ENCODE measurements at regions not wholly inside any gene's neighbourhood (a gene's known extent, or its start where the extent isn't known, plus 50 kb on each side); places are given as distances from the start of the nearest gene placed in this dataset.

- ChIA-PET POLR2A (ENCODE audit: unreplicated experiment) (no interaction called here), CTCF (no interaction called here)
- TF ChIP-seq RFX5 (IDR thresholded peaks at IDR 0.05; ENCODE audit: low read depth, low read length) (no peak), FOS (IDR thresholded peaks at IDR 0.05; ENCODE audit: low read depth, low read length) (no peak), POLR2A (IDR thresholded peaks at IDR 0.05; ENCODE audit: low read depth, low read length) (no peak), CEBPB (IDR thresholded peaks at IDR 0.05; ENCODE audit: low read depth, low read length) (no peak), NFE2L2 (IDR thresholded peaks at IDR 0.05; ENCODE audit: low read depth, low read length) (no peak), RAD21 (IDR thresholded peaks at IDR 0.05; ENCODE audit: low read length) (no peak), BHLHE40 (IDR thresholded peaks at IDR 0.05; ENCODE audit: low read depth, low read length) (no peak), MAZ (IDR thresholded peaks at IDR 0.05; ENCODE audit: borderline replicate concordance, low read depth, low read length) (no peak), MAFK (IDR thresholded peaks at IDR 0.05; ENCODE audit: low read depth, low read length) (no peak), RCOR1 (IDR thresholded peaks at IDR 0.05; ENCODE audit: insufficient replicate concordance, low read length) (no peak), MXI1 (IDR thresholded peaks at IDR 0.05; ENCODE audit: borderline replicate concordance, low read depth, low read length) (no peak), SMC3 (IDR thresholded peaks at IDR 0.05; ENCODE audit: low read depth, low read length) (no peak)
- TF ChIP-seq, protein P1, sequence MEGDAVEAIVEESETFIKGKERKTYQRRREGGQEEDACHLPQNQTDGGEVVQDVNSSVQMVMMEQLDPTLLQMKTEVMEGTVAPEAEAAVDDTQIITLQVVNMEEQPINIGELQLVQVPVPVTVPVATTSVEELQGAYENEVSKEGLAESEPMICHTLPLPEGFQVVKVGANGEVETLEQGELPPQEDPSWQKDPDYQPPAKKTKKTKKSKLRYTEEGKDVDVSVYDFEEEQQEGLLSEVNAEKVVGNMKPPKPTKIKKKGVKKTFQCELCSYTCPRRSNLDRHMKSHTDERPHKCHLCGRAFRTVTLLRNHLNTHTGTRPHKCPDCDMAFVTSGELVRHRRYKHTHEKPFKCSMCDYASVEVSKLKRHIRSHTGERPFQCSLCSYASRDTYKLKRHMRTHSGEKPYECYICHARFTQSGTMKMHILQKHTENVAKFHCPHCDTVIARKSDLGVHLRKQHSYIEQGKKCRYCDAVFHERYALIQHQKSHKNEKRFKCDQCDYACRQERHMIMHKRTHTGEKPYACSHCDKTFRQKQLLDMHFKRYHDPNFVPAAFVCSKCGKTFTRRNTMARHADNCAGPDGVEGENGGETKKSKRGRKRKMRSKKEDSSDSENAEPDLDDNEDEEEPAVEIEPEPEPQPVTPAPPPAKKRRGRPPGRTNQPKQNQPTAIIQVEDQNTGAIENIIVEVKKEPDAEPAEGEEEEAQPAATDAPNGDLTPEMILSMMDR (conservative IDR thresholded peaks at IDR 0.05; ENCODE audit: low read depth, low read length), result no peak
- TF ChIP-seq, protein P2, sequence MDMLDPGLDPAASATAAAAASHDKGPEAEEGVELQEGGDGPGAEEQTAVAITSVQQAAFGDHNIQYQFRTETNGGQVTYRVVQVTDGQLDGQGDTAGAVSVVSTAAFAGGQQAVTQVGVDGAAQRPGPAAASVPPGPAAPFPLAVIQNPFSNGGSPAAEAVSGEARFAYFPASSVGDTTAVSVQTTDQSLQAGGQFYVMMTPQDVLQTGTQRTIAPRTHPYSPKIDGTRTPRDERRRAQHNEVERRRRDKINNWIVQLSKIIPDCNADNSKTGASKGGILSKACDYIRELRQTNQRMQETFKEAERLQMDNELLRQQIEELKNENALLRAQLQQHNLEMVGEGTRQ (IDR thresholded peaks at IDR 0.05; ENCODE audit: low read depth, low read length), result no peak
- H3K4me2 ChIP-seq (ENCODE audit: low read depth, low read length), result no peak overlapping the region
- H2BK20ac ChIP-seq (ENCODE audit: low read depth, low read length), result no peak overlapping the region
- intact Hi-C loops (cut with micrococcal nuclease) (no loop called here), dilution Hi-C loops (cut with HindIII; ENCODE audit: low sequenced_read_pairs, unreplicated experiment) (no loop called here), in situ Hi-C loops (cut with MboI; ENCODE audit: low sequenced_read_pairs) (no loop called here)
- H3K4me1 ChIP-seq (ENCODE audit: control insufficient read depth, insufficient read depth, low read length), result no peaks in the 10 kb centered on the region
- H3K9me3 ChIP-seq (ENCODE audit: control insufficient read depth, insufficient read depth, low read length), result peaks cover 20% of the 10 kb centered on the region
- H2AFZ ChIP-seq (replicated peaks; ENCODE audit: low read length, poor library complexity), result no peak overlapping the region
- H3K14ac ChIP-seq (replicated peaks; ENCODE audit: low read depth, low read length), result no peak overlapping the region
- H4K20me1 ChIP-seq (ENCODE audit: insufficient read depth, low read length), result no peaks in the 10 kb centered on the region
- no peak overlapping the region for H2BK120ac ChIP-seq (ENCODE audit: low read depth, low read length)
- BruUV-seq (replicated peaks), result no TSS peak
- no peak overlapping the region for H3K4ac ChIP-seq (ENCODE audit: low read depth, low read length)
- no peaks in the 10 kb centered on the region for H3K79me1 ChIP-seq (ENCODE audit: low read depth in 1 of 2, low read length in 2 of 2)
- H4K91ac ChIP-seq (ENCODE audit: insufficient read depth, low read depth, low read length), result no peak overlapping the region
- H4K5ac ChIP-seq (ENCODE audit: low read depth, low read length), result no peak overlapping the region
- WGBS, 2 experiments (ENCODE audit: extremely low coverage in 2 of 2, insufficient read length in 1 of 2), result no CpG with 5 or more reads among the region's 1 CpG
- H2BK15ac ChIP-seq (ENCODE audit: low read depth, low read length), result no peak overlapping the region
- H3K27me3 ChIP-seq (ENCODE audit: control insufficient read depth, insufficient read depth, low read length), result no peaks in the 10 kb centered on the region
- H2AK9ac ChIP-seq (replicated peaks; ENCODE audit: low read depth, low read length, poor library complexity), result no peak overlapping the region
- no peak overlapping the region for H3K9ac ChIP-seq (ENCODE audit: low read depth, low read length)
- H3K27ac ChIP-seq (ENCODE audit: insufficient read depth, low read length), result no peak overlapping the region
- no peak overlapping the region for H3K56ac ChIP-seq (ENCODE audit: extremely low read depth, insufficient read depth, low read length)
- no peaks in the 10 kb centered on the region for H3K36me3 ChIP-seq (ENCODE audit: control insufficient read depth, insufficient read depth, low read length)
- H3K23ac ChIP-seq (ENCODE audit: low read depth, low read length), result no peak overlapping the region
- no peak for ATAC-seq (ENCODE audit: low read depth)
- no peaks in the 10 kb centered on the region for H3K9me1 ChIP-seq (ENCODE audit: insufficient read depth, low read length)
- H3K18ac ChIP-seq (ENCODE audit: low read depth, low read length), result no peak overlapping the region
- no peak for DNase-seq
- no peak overlapping the region for H2AK5ac ChIP-seq (ENCODE audit: low read depth, low read length)
- no peak overlapping the region for H3K4me3 ChIP-seq (ENCODE audit: insufficient read depth, low read depth, low read length)
- H4K8ac ChIP-seq (ENCODE audit: low read depth in 2 of 2, low read length in 2 of 2), result no peak overlapping the region
- H2BK5ac ChIP-seq (ENCODE audit: low read depth, low read length, poor library complexity, severe bottlenecking), result no peak overlapping the region
Measured at GRCh38 chr3:4047366-4047765, 248.1 kb downstream of the LRRN1 start.

Data from IMR-90 (cell line).